ENCODE measurements at regions not wholly inside any gene's neighbourhood (a gene's known extent, or its start where the extent isn't known, plus 50 kb on each side); places are given as distances from the start of the nearest gene placed in this dataset.

GRCh38 chr3:66603151-66603611, 102.4 kb upstream of the LRIG1 start:
- TF ChIP-seq POLR2A (IDR thresholded peaks at IDR 0.05) = no peak
- no peak for TF ChIP-seq CTCF (IDR thresholded peaks at IDR 0.05)
